ENCODE measurements at regions not wholly inside any gene's neighbourhood (a gene's known extent, or its start where the extent isn't known, plus 50 kb on each side); places are given as distances from the start of the nearest gene placed in this dataset.

- no peak for TF ChIP-seq ZNF704 (CRISPR knock-in tag; IDR thresholded peaks at IDR 0.05; ENCODE audit: borderline replicate concordance)
- peak; percentile 85; the same call in 1 of the 2 replicates for TF ChIP-seq RELA (CRISPR knock-in tag; IDR thresholded peaks at IDR 0.05)
- TF ChIP-seq NFE2 (CRISPR knock-in tag; IDR thresholded peaks at IDR 0.05), result no peak
- peak; percentile 99 for TF ChIP-seq DNMT3B (CRISPR knock-in tag; conservative IDR thresholded peaks at IDR 0.05)
- no peak for TF ChIP-seq PAWR (CRISPR knock-in tag; IDR thresholded peaks at IDR 0.05; ENCODE audit: borderline replicate concordance)
- TF ChIP-seq ZNF710 (CRISPR knock-in tag; IDR thresholded peaks at IDR 0.05; ENCODE audit: borderline replicate concordance), result peak; percentile 96
- TF ChIP-seq ZNF207 (IDR thresholded peaks at IDR 0.05; ENCODE audit: borderline replicate concordance), result no peak
- no peak for TF ChIP-seq ZBTB1 (CRISPR knock-in tag; IDR thresholded peaks at IDR 0.05; ENCODE audit: borderline replicate concordance)
- no peak for TF ChIP-seq ZBTB7A (CRISPR knock-in tag; IDR thresholded peaks at IDR 0.05)
- TF ChIP-seq HNF1A (IDR thresholded peaks at IDR 0.05; ENCODE audit: low read depth), result peak; percentile 97
- peak; percentile 98 for TF ChIP-seq HNF1A (CRISPR knock-in tag; IDR thresholded peaks at IDR 0.05; ENCODE audit: borderline replicate concordance)
- no peak for TF ChIP-seq REXO4 (CRISPR knock-in tag; IDR thresholded peaks at IDR 0.05; ENCODE audit: borderline replicate concordance)
- TF ChIP-seq, protein P1, sequence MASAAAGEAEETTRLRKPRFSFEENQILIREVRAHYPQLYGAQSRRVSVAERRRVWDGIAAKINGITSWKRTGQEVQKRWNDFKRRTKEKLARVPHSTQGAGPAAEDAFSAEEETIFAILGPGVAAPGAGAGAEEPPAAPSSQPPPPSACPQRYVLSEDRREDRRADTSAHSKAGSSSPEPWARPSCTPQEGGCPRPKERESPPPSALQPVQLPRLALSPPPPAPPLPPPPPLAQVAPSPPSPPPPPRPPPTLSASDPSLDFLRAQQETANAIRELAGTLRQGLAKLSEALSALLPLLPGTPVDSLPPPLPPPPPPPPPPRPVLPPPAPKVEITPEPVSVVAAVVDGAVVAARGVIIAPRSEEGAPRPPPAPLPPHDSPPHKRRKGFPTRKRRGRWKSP (CRISPR knock-in tag; IDR thresholded peaks at IDR 0.05), result no peak; the same call in 1 of the 2 replicates
- TF ChIP-seq, protein P2, sequence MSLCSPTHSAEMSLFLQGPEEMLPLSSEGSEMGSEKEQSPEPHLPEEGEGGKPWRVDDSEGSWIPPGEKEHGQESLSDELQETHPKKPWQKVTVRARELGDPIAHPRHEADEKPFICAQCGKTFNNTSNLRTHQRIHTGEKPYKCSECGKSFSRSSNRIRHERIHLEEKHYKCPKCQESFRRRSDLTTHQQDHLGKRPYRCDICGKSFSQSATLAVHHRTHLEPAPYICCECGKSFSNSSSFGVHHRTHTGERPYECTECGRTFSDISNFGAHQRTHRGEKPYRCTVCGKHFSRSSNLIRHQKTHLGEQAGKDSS (CRISPR knock-in tag; IDR thresholded peaks at IDR 0.05; ENCODE audit: borderline replicate concordance, low read depth), result peak; percentile 53; the same call in 1 of the 2 replicates
- peak; percentile 84; the same call in 1 of the 2 replicates for TF ChIP-seq ZNF747 (CRISPR knock-in tag; IDR thresholded peaks at IDR 0.05; ENCODE audit: borderline replicate concordance)
- TF ChIP-seq CREB1 (IDR thresholded peaks at IDR 0.05), result peak; percentile 91
- peak; percentile 95 for TF ChIP-seq CREB1 (CRISPR knock-in tag; IDR thresholded peaks at IDR 0.05)
- TF ChIP-seq ZNF121 (CRISPR knock-in tag; IDR thresholded peaks at IDR 0.05), result peak; percentile 96
- TF ChIP-seq ONECUT2 (CRISPR knock-in tag; IDR thresholded peaks at IDR 0.05), result peak; percentile 68; the same call in 1 of the 2 replicates
- TF ChIP-seq HNRNPK (IDR thresholded peaks at IDR 0.05; ENCODE audit: low read depth, low read length, poor library complexity, severe bottlenecking), result no peak
- TF ChIP-seq ZNF841 (CRISPR knock-in tag; IDR thresholded peaks at IDR 0.05; ENCODE audit: borderline replicate concordance), result peak; percentile 82; the same call in 1 of the 2 replicates
Observed at GRCh38 chr2:48221846-48222516, 92.5 kb upstream of the FOXN2 start (continued).
